ENCODE measurements at regions not wholly inside any gene's neighbourhood (a gene's known extent, or its start where the extent isn't known, plus 50 kb on each side); places are given as distances from the start of the nearest gene placed in this dataset.

DNA sequence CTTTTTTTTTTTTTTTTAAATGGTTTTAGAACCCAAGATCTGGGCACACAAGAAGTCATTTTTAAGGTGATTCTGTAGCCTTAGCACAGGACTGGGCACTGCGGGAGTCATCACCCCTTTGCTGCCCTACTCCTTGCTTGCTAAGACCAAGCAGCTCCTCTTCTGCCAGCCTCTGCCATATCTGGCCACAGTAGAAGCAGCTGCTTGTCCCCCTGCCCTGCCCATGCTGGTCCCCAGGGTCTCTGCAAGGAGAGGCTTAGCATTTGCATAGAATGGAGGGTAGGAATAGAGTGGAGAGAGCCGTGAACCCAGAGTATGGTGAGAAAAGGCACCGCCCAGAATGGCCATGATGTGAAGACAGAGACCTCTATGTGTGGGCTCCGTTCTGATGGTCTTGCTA is 109.3 kb downstream of the ADRA2C start:
- no peak for TF ChIP-seq POLR2A (IDR thresholded peaks at IDR 0.05)
- TF ChIP-seq, protein P1, sequence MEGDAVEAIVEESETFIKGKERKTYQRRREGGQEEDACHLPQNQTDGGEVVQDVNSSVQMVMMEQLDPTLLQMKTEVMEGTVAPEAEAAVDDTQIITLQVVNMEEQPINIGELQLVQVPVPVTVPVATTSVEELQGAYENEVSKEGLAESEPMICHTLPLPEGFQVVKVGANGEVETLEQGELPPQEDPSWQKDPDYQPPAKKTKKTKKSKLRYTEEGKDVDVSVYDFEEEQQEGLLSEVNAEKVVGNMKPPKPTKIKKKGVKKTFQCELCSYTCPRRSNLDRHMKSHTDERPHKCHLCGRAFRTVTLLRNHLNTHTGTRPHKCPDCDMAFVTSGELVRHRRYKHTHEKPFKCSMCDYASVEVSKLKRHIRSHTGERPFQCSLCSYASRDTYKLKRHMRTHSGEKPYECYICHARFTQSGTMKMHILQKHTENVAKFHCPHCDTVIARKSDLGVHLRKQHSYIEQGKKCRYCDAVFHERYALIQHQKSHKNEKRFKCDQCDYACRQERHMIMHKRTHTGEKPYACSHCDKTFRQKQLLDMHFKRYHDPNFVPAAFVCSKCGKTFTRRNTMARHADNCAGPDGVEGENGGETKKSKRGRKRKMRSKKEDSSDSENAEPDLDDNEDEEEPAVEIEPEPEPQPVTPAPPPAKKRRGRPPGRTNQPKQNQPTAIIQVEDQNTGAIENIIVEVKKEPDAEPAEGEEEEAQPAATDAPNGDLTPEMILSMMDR (IDR thresholded peaks at IDR 0.05), result no peak

Data from thyroid gland (tissue), 4 donors.